GM21447 (cell line): ENCODE measurements at regions not wholly inside any gene's neighbourhood (a gene's known extent, or its start where the extent isn't known, plus 50 kb on each side); places are given as distances from the start of the nearest gene placed in this dataset.

Experiments used
- ATAC-seq: cut with Tn5 transposase; IDR thresholded peaks from one replicate; pipeline ENCODE4 v1.9.1; 2021; ENCODE audit not compliant: unreplicated experiment

- ATAC-seq, result no peak
These were observed 226.5 kb upstream of the CDH4 start for GRCh38 chr20:61025536-61025935.

GRCh38 chr20:61026173-61026572 is 225.9 kb upstream of the CDH4 start:
- no peak for ATAC-seq

GRCh38 chr20:61026731-61027130 is 225.3 kb upstream of the CDH4 start:
- ATAC-seq, result no peak

- no peak for ATAC-seq
These were observed 224.8 kb upstream of the CDH4 start for GRCh38 chr20:61027218-61027617.

DNA sequence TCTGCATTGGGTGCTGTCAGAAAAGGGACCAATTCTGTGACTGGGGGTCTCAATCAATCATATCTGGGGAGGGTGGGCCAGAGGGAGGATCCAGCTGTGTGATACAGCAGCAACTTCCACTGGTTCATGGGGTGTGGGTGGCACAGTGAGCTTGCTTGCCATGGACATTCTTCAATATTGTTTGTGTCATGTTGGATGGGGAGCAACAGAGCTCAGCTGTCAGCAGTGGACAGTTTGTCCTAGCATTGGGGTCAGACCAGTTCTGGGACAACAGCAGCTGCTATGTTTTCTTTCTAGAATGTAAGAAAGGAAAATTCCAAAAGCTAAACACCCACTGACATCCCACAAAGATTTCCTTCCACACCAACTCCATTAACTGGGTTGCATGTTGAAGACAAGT is 221.9 kb upstream of the CDH4 start:
- no peak for ATAC-seq

DNA sequence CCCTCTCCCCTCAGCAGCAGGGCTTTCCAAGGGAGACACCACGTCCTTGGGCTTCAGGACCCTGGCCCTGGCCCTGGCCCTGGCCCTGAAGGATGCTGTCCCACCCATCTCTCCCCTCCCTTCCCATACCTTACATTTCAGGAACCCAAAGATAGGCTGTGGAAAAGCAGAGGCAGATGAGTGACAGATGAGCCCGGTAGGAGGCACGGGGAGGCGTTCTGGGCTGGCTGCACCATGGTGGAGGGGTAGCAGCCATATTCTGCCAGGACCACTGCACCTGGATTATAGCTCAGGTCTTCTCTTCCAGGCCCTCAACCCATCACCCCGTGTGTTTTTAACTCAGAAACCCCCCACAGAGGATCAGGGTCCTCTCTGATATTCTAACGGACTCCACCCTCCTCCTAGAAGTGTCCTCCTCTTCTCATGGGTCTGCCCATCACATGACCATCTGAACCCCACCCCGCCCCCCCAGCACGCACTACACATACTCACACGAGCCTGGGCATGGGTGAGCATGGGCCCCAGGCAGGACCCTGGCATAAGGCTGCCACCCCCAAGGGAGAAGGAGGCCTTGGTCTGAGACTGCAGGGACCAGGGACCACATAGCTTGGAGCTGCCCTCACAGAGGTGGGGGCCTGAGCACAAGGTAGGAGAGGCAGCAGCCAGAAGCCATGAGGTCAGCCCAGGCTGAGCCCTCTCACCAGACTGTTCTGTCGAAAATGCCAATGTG is 220.8 kb upstream of the CDH4 start:
- no peak for ATAC-seq

- no peak for ATAC-seq
These were observed 214.6 kb upstream of the CDH4 start for GRCh38 chr20:61037498-61037897.

GRCh38 chr20:61041481-61041880 is 210.6 kb upstream of the CDH4 start:
- ATAC-seq, result no peak

- no peak for ATAC-seq
These were observed 209.3 kb upstream of the CDH4 start for GRCh38 chr20:61042506-61043385.

- no peak for ATAC-seq
These were observed 208.4 kb upstream of the CDH4 start for GRCh38 chr20:61043681-61044080.

GRCh38 chr20:61044499-61044898 is 207.6 kb upstream of the CDH4 start:
- no peak for ATAC-seq

- ATAC-seq, result no peak
These were observed 207.0 kb upstream of the CDH4 start for GRCh38 chr20:61045091-61045490.

GRCh38 chr20:61045876-61046585 is 206.0 kb upstream of the CDH4 start:
- ATAC-seq, result no peak

- ATAC-seq, result no peak
These were observed 205.2 kb upstream of the CDH4 start for GRCh38 chr20:61046721-61047351.

GRCh38 chr20:61047515-61047914 is 204.5 kb upstream of the CDH4 start:
- ATAC-seq, result no peak

- no peak for ATAC-seq
These were observed 203.8 kb upstream of the CDH4 start for GRCh38 chr20:61048302-61048701.

GRCh38 chr20:61049684-61050083 is 202.4 kb upstream of the CDH4 start:
- no peak for ATAC-seq

GRCh38 chr20:61050336-61050890 is 201.6 kb upstream of the CDH4 start:
- no peak for ATAC-seq

- no peak for ATAC-seq
These were observed 199.8 kb upstream of the CDH4 start for GRCh38 chr20:61052195-61052750.

- ATAC-seq, result no peak
These were observed 199.2 kb upstream of the CDH4 start for GRCh38 chr20:61052776-61053442.
